Stimulated activated CD4-positive, alpha-beta T cell treated with anti-CD3 and anti-CD28 coated beads, Interleukin-4, amount 100 ng/mL, for 24 hours (primary cell): ENCODE measurements at regions not wholly inside any gene's neighbourhood (a gene's known extent, or its start where the extent isn't known, plus 50 kb on each side); places are given as distances from the start of the nearest gene placed in this dataset.
"Not testable (repeated sequence)": the region's sequence is repeated elsewhere in the genome, so short reads cannot be mapped to it uniquely, and the experiment has no call there.

ENCODE experiments used
- DNase-seq: peaks from one replicate; pipeline ENCODE4 v3.0.0-alpha.2; 2020

DNA sequence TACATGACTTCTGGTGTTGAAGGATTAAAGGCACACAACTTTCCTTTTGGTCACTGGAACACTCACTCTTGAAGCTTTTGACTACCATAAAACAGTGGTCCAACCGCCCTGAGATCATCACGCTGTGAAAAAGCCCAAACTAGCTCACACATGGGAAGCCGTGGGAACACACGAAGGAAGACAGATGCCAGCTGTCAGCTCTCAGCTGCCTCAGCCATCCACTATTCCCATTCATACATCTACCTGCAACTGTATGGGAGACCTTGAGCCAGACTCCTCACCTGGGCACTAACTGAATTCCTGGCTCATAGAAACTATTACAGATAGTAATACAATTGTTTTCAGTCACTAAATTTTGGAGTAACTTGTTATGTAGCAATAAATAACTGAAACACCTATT, 246.1 kb downstream of the MSX2 start:
- DNase-seq = no peak

DNA sequence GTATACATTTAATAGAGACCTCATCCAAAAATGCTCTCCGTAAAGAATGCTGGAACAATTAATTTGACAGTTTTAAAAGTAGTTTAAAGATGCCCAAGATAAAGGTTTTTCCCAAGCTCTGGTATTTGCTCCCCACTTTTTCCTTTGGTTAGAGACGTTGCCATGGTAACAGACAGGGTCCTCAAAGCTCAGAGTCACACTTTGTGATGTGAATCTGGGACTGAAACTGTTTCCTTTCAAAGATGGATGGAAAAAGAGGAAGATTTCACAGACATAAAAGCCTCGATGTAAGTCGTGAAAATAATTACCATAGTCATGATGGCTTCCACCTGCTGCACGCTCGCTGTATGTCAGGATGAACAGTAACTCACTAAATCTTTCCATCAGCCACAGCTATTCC, 229.5 kb downstream of the MSX2 start:
- DNase-seq = no peak

DNA sequence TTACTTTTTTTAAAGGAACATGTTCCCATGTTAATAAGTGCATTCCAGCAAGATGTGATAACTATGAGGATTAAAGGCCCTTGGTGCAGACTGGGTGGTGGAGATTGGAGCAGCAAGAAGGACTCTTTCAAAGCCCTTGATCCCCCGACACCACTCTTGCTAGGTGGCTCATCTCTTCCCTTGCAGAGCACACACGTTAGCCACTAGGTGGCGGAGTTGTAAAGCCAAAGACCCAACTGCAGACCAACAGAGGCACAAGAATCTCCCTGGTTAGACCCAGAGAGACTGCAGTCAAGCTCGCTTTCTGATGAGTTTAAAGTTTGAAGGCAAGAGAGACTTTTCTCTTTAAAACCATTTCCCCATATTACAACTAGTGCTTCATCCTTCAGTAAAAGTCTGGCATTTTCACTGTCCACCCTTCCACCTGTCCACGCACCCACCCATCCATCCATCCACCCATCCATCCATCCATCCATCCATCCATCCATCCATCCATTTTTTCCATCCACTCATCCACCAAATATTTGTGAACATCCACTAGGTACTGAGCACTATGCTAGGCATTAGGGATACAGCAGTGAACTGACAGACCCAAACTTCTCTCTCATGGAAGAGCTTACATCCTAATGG, 226.9 kb downstream of the MSX2 start:
- peak; percentile 68 for DNase-seq

DNA sequence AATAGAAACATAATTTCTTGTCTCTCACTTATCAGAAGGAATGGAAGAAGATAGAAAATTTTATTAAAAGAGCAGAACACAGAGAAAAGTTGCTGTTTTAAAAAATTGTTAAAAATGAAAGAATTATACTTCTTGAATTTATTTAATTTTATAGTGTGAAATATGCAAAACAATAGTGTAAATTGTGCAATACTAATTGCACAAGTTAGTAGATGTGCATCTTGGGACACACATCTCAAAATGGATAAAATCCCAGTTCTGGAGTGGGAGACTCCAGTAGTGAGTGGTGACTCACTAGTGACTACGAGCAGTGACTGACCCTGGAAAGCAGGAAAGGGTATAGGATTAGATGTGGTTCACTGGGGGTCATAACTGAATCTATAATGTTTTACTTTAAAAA, 223.2 kb downstream of the MSX2 start:
- no peak for DNase-seq

DNA sequence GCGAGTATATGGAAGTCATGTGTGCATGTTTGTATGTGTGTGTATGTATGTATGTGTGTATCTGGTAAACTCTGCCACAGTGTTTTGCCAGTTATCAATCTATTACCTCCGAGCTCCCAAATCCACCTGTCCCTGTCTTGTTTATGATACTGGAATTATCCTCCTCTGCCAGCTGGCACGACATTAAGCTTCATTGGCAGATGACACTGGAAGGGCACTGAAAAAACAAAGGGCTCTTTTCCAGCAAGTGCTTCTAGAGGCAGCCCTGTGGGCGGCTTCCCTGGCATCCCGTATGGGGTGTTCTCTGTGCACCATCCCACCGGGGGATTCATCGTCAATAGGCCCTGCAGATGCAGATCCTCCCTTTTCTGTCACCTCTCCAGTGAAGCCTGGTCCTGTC, 221.5 kb downstream of the MSX2 start:
- no peak for DNase-seq

- no peak for DNase-seq
Observed at GRCh38 chr5:174943785-174944184, 219.4 kb downstream of the MSX2 start.

GRCh38 chr5:174943002-174943401, 218.6 kb downstream of the MSX2 start:
- not testable (repeated sequence) for DNase-seq

DNA sequence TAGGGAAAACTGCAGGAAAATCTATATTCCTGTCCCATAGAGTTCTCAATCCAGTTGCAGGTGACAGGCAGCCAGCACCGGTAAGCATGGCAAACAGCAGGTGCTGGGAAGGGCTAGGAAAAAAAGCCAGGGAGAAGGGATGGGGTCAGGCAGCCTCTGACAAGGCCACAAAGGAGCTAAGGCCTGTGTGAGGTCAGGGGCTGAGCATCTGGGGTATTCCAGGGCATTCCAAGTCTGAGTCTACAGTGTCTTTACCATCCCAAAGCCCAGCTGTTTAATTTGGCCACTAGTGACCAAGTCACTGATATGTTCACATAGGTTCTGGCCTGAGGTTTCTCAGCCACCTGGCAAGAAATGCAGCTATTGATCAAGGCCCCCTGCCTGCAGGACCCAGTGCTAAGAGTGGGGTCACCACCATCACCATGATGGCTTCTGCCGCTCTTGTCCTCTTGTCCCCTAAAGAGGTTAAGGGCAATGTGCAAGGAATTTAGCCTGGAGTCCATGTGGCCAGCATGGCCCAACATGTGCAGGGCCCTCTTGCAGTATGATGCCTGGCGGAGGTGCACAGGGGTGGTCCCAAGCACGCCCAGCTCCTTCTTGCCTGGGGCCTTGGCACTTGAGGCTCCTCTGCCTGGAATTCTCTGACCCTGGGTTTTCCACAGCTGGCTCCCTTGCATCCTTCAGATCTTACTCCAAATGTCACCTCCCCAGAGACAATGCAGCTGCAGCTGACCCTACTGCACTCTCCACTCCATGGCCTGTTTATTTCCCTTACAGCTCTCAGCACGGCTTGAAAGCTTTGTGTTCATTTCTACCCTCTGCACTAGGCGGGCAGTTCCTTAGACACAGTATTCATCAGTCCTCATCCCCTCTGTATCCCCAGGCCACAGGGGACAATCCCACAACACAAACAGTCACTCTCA, 213.1 kb downstream of the MSX2 start:
- DNase-seq = no peak

DNA sequence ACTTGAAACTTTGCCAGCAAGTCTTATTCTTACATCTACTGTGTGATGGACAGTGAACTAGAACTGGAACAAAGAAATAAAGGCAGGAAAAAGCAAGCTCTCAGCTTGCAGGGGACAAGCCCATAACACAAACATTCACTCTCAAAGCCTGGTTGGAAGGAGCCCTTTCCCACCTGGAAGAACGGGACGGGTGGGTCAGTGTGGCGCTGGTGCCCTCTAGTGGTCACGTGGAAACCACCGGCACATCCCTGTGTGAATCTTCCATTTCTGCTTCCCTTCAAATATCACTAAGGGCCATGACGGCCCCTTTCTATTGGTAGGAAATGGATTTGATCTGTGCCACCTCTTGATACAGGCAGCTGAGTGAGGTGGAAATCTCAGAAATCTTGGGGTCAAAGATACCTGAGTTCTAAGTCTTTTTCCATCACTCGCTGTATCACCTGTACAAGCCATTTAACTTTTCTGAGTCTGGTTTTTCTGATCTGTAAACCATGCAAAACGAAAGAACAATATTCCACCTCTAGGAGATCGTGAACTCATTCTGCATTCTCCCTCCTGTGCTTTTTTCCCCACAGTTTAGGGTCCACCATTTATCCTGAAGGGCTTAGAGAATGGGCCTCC, 211.6 kb downstream of the MSX2 start:
- peak; percentile 39 for DNase-seq

- DNase-seq = not testable (repeated sequence)
Observed at GRCh38 chr5:174931033-174931432, 206.7 kb downstream of the MSX2 start.

- DNase-seq = no peak
Observed at GRCh38 chr5:174925586-174925985, 201.2 kb downstream of the MSX2 start.

DNA sequence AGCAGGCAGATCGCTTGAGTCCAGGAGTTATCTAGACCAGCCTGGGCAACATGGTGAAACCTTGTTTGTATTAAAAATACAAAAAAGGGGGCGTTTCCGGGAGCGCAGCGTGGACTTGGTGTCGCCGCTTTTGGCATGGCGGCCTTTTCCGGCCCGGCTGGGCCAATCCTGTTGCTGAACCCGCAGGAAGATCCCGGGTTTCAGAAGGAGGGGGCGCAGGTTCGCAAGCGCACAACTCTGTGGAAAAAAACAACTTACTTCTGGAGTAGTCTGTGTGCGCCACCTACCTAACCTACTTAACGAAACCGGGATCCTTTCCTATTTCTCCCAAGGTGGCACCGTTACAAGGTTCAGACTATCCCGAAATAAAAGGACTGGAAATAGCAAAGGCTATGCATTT, 198.6 kb downstream of the MSX2 start:
- no peak for DNase-seq

DNA sequence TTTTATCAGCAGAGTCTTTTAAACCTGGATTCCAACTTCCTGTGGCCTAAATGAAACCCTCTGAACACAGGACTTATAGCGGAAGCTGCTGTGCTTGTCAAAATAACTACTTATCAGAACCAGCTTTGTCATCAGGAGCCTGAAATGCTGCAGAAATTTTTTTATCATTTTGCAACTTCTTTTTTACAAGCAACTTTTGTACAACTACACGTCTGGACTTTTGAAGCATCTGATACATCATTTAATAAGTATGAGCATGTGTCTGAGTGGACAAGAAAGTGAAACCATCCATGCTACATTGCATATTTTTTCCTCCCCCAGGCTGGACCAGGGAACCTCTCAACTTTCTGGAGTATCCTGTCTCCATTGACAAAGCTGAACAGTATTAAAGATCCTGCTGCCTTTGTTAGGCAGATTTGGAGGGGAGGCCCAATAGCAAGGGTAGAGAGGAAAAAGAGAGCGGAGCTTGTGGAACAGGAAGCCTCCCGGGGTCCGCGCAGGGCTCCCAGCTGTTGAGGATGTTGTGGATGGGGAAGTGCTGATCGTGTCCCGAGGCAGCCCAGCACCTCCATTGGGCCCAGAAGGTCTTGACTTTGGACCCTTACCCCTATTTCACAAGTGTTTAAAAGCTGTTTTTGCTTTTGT, 196.6 kb downstream of the MSX2 start:
- no peak for DNase-seq

GRCh38 chr5:174919351-174919750, 195.0 kb downstream of the MSX2 start:
- no peak for DNase-seq

- no peak for DNase-seq
Observed at GRCh38 chr5:174918655-174919054, 194.3 kb downstream of the MSX2 start.

DNA sequence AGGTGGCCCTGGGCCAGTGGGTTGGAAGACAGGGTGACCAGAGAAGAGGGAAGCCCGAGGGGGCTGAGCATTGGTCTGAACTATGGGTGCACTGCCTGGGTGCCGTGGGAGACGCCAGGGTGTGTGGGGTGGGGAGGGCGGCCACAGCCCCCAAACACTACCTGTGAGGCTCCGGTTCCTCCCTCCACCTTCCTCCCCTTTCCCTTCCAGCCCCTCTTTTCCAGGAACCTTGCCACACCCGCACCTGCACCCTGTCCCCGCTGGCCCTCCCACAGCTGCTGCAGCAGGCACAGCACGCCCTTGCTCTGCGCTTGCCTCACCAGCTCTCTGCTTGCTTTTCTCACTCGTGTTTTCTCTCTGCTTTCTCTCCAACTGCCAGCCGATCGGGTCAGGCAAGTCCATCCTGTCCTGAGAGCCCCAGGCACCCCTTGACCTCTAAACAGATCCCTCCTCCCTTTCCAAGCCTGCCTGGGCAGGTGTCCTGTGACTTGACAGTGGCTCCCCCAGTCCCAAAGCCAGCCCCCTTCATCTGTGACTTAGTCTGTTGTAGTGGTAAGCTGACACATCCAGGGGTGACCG, 193.7 kb downstream of the MSX2 start:
- DNase-seq = no peak

DNA sequence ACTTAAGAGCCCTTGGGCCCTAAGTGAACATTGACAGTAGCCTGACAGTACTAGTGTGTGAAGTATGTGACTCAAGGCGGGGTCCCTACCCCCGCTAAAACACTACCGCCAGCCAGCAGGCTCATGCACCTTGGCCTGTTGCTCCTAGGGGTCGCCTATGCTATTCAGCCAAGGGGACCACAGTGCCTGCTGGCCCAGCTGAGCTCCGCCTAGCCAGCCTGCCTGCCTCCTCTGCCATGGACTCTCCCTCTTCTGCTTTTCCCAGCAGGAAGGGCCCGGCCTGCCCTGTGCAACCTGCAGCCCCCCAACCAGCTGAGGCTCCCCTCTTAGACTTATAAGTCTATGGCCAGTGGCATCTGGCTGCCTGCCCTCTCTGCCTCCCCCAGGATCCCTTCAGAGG, 193.1 kb downstream of the MSX2 start:
- not testable (repeated sequence) for DNase-seq

DNA sequence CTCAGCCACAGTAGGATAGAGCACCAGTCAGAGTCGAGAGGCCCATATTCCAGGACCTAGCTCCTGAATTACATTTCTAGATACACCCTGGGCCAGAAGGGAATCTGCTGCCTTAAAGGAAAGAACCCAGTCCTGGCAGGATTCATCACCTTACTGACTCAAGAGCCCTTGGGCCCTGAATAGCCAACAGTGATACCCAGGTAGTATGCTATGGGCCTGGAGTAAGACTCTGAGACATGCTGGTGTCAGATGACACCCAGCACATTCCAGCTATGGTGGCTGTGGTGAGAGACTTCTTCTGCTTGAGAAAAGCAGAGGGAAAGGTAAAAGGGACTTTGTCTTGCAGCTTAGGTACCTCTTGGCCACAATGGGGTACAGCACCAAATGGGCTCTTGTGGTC, 192.5 kb downstream of the MSX2 start:
- DNase-seq = not testable (repeated sequence)

DNA sequence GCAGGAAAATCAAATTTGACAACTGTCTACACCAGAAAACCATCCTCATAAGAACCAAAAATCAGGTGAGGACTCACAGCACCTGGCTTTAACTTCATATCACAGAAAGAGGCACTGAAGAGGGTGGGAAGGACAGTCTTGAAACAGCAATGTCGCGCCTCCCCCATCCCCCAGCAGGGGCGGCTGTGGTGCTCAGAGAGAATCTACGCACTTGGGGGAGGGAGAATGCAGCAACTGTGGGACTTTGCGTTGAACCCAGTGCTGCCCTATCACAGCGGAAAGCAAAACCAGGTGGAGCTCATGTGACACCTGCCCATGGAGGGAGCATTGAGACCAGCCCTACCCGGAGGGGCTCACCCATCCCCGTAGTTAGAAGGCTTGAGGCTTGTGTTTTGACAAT, 191.8 kb downstream of the MSX2 start:
- no peak for DNase-seq

- no peak for DNase-seq
Observed at GRCh38 chr5:174911118-174911517, 186.7 kb downstream of the MSX2 start.

GRCh38 chr5:174910245-174910737, 185.9 kb downstream of the MSX2 start:
- DNase-seq = peak; percentile 59

DNA sequence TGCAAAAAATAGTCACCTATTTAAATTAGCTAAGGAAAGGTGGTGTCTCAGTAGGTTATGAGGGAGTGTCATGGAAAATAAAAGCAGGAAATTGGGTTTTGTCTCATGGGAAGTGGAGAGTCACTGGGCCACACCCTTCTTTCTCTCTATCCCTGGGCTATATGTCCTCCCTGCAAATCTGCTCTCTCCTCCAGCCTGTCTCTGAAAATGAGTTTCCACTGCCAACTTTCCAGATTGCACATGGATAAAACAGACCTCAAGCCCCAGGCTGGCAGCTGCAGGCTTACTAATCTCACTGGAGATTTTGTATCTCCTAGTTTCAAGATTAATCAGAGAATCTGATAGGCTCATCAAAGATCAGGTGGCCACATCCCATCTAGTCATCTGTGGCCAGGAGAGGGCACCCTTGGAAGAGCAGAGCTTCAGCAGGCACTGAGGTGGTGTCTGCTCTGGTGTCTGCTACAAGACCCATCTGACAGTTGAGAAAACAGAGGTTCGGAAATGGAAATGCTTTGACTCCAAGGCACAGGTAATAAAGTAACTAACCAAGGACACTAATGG, 178.9 kb downstream of the MSX2 start:
- no peak for DNase-seq

DNA sequence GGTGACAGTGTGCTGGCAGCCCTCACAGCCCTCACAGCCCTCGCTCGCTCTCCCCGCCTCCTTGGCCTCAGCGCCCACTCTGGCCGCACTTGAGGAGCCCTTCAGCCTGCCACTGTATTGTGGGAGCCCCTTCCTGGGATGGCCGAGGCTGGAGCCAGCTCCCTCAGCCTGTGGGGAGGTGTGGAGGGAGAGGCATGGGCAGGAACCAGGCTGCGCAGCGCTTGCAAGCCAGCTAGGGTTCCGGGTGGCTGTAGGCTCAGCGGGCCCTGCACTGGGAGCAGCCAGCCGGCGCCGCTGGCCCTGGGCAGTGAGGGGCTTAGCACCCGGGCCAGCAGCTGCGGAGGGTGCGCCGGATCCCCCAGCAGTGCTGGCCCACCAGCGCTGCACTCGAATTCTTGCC, 177.0 kb downstream of the MSX2 start:
- DNase-seq = no peak
